Heart left ventricle (tissue), 16 donors: ENCODE measurements at regions not wholly inside any gene's neighbourhood (a gene's known extent, or its start where the extent isn't known, plus 50 kb on each side); places are given as distances from the start of the nearest gene placed in this dataset.

Experiments
- ATAC-seq, 4 donors: fragments of 200-7000 bp; cut with Tn5 transposase; one replicate each; pipeline ENCODE4 v1.9.1; 2020 to 2022; ENCODE audit warnings: moderate library complexity in 4 of 4, mild to moderate bottlenecking in 3 of 4, moderate number of reproducible peaks in 1 of 4
- DNase-seq, 5 donors: peaks; one replicate each; pipeline ENCODE4 v3.0.0-alpha.2; 2020
- H3K27ac ChIP-seq, 12 donors: fragments of 200-600 bp; sonication (generic) in 4 of 12; one replicate each; pipeline versions ENCODE4 v1.5.0 to v1.8.0; 2016 to 2022; ENCODE audit warnings: mild to moderate bottlenecking in 2 of 12
- H3K27me3 ChIP-seq, 9 donors: fragments of 200-600 bp; sonication (generic) in 2 of 9; one replicate each; pipeline versions ENCODE4 v1.5.1 to v1.8.0; 2016 to 2022; ENCODE audit warnings: mild to moderate bottlenecking in 3 of 9
- H3K36me3 ChIP-seq, 9 donors: fragments of 200-600 bp; sonication (generic) in 2 of 9; one replicate each; pipeline versions ENCODE4 v1.5.0 to v1.8.0; 2018 to 2022; ENCODE audit warnings: mild to moderate bottlenecking in 2 of 9
- H3K4me1 ChIP-seq, 12 donors: fragments of 200-600 bp; sonication (generic) in 4 of 12; one replicate each; pipeline versions ENCODE4 v1.5.0 to v1.8.0; 2016 to 2022; ENCODE audit warnings: mild to moderate bottlenecking in 3 of 12
- H3K4me3 ChIP-seq, 12 donors: fragments of 200-600 bp; sonication (generic) in 4 of 12; one replicate each; pipeline versions ENCODE4 v1.5.0 to v1.8.0; 2017 to 2022; ENCODE audit warnings: mild to moderate bottlenecking in 9 of 12, moderate library complexity in 4 of 12
- H3K9me3 ChIP-seq, 12 donors: fragments of 200-600 bp; sonication (generic) in 4 of 12; one replicate each; pipeline versions ENCODE4 v1.5.0 to v1.8.0; 2016 to 2022; ENCODE audit warnings: mild to moderate bottlenecking in 1 of 12
- POLR2A ChIP-seq, 2 donors: fragments of 450-650 bp; IDR thresholded peaks; one replicate each; pipeline ENCODE4 v1.6.1; 2017; ENCODE audit warnings: antibody characterized with exemption in 2 of 2, mild to moderate bottlenecking in 2 of 2, moderate library complexity in 2 of 2
- WGBS, 4 donors: extraction: QIAGEN DNeasy Blood & Tissue Kit in 2 of 4; methylation state at CpG; one replicate each; pipeline versions ENCODE4 v1.1.5 to v1.1.7; 2013 to 2018; 5-methylcytosine and 5-hydroxymethylcytosine counted together
- intact Hi-C, 10 donors: fragments of 100-400 bp; cut with DNase I; formaldehyde crosslinking; loops; one replicate each; pipeline versions ENCODE4 v1.11.1 to v1.14.2; 2022
- TF ChIP-seq, protein P1 (sequence below), 12 donors: fragments of 200-600 bp; sonication (generic) in 4 of 12; IDR thresholded peaks; one replicate each; pipeline versions ENCODE4 v1.5.0 to v1.8.0; 2018 to 2022; ENCODE audit warnings: antibody characterized with exemption in 12 of 12, mild to moderate bottlenecking in 5 of 12
- donor health status: ischemic (EF 13 %, LVEDD 7.1; RV severe dilation, severe dysfunction).
- donor health status: healthy with polysubstance abuse.
- donor health status: DM: no; HTN: yes; CAD: no.
- donor health status: DM: no; HTN: no; CAD: no.
- donor health status: ischemic (EF 25% LVEDD 6.9; RV normal size, moderate dysfunction).
- donor health status: ischemic (EF 25% LVEDD 5.7; RV mildly dilated, moderate dysfunction).
- donor health status: healthy.
- donor health status: DM: yes; HTN: yes; CAD: no.
- donor health status: ischemic (EF 35%, LVEDD 5.7; RV mildly dilated, moderate dysfunction).
- donor health status: nonischemic (EF 11% LVEDD 7.7; RV severe dilation, severe dysfunction).
- donor health status: DM: yes; HTN: yes; CAD: no.
- donor health status: PGD.
- donor health status: ischemic (EF 29% LVEDD 5.4; RV normal size, mild dysfunction).
- donor health status: nonischemic (EF 23%, LVEDD 6.1; RV moderate dilation, normal function).

DNA sequence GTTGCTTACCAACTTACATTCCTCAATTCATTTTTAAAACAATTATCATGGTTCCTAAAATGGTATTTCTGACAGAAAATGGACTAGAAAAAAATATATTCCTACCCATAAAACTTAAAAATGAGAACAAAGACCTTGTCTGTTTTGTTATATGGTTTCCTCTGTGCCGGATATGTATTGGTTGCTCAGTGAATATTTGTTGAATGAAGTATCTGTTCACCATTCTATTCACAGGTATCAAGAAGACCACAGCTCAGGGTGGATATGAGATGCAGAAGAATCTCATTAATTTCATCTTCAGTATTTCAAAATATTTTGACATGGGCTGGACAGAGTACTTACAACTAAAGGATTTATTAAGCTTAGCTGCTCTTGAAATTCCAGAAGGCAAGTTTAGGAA is 58.1 kb downstream of the TUSC7 start:
- H3K27ac ChIP-seq: no peak overlapping the region
- 64 to 75% (median 68%) methylated on average over 1 of the region's 1 CpG for whole genome bisulfite sequencing, 4 donors
- TF ChIP-seq, protein P1, sequence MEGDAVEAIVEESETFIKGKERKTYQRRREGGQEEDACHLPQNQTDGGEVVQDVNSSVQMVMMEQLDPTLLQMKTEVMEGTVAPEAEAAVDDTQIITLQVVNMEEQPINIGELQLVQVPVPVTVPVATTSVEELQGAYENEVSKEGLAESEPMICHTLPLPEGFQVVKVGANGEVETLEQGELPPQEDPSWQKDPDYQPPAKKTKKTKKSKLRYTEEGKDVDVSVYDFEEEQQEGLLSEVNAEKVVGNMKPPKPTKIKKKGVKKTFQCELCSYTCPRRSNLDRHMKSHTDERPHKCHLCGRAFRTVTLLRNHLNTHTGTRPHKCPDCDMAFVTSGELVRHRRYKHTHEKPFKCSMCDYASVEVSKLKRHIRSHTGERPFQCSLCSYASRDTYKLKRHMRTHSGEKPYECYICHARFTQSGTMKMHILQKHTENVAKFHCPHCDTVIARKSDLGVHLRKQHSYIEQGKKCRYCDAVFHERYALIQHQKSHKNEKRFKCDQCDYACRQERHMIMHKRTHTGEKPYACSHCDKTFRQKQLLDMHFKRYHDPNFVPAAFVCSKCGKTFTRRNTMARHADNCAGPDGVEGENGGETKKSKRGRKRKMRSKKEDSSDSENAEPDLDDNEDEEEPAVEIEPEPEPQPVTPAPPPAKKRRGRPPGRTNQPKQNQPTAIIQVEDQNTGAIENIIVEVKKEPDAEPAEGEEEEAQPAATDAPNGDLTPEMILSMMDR (IDR thresholded peaks at IDR 0.05): no peak
- no peak for TF ChIP-seq POLR2A (IDR thresholded peaks at IDR 0.05)
- no peaks in the 10 kb centered on the region for H3K36me3 ChIP-seq
- intact Hi-C loops: no loop called here
- H3K9me3 ChIP-seq: no peaks in the 10 kb centered on the region
- H3K4me3 ChIP-seq: no peak overlapping the region
- H3K27me3 ChIP-seq: peaks cover 0 to 6% (median 0%) of the 10 kb centered on the region in 9 donors
- H3K4me1 ChIP-seq: no peaks in the 10 kb centered on the region
- ATAC-seq (no peak), DNase-seq (no peak)

DNA sequence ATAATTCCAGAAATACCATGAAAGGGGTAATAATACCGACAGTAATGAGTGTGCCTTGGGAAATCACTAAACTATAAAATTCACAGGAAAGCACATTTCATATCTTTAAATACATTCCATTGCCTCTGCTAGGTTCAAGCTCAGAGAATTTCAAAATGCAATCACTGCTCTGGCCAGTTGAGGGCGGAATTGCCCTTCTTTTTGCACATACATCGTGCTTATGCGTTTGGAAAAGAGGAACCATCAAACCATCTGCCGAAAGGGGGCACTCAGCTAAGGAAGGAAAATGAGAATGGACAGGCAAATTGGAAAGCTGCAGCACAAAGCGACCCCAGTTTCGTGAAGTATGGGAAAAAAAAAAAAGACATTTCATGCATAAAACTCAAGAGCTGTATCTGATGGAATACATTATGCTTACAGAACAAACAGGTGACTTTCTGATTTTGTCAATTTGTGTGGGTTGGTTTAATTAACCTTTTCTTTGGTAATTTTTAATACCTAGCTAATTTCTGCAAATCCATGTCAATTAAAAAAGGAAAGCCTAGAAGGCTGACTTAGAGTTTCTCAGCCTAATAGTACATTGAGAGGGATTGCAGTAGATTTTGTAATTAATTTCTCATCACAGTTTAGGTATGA is 61.4 kb downstream of the TUSC7 start:
- Histone ChIP-seq H3K27me3 (peaks cover 0 to 3% (median 0%) of the 10 kb centered on the region in 9 donors), H3K27ac (no peak overlapping the region), H3K9me3 (no peaks in the 10 kb centered on the region), H3K4me1 (no peaks in the 10 kb centered on the region), H3K36me3 (no peaks in the 10 kb centered on the region), H3K4me3 (no peak overlapping the region)
- TF ChIP-seq, protein P1 (IDR thresholded peaks at IDR 0.05): peak; percentile 52 to 85 (median 72)
- TF ChIP-seq POLR2A (IDR thresholded peaks at IDR 0.05): no peak
- WGBS, 4 donors: 1 to 4% (median 2%) methylated on average over 7 of the region's 7 CpGs
- intact Hi-C loops: loop anchor here in 5 of 10 donors (2.0 to 10.0 kb wide), 5 partner anchors 586 to 1226 kb away; no protein-coding TSS in a partner anchor
- ATAC-seq (peak in 2 of 4 donors; percentile 69 to 76), DNase-seq (peak in 4 of 5 donors; percentile 18 to 45 (median 30))

DNA sequence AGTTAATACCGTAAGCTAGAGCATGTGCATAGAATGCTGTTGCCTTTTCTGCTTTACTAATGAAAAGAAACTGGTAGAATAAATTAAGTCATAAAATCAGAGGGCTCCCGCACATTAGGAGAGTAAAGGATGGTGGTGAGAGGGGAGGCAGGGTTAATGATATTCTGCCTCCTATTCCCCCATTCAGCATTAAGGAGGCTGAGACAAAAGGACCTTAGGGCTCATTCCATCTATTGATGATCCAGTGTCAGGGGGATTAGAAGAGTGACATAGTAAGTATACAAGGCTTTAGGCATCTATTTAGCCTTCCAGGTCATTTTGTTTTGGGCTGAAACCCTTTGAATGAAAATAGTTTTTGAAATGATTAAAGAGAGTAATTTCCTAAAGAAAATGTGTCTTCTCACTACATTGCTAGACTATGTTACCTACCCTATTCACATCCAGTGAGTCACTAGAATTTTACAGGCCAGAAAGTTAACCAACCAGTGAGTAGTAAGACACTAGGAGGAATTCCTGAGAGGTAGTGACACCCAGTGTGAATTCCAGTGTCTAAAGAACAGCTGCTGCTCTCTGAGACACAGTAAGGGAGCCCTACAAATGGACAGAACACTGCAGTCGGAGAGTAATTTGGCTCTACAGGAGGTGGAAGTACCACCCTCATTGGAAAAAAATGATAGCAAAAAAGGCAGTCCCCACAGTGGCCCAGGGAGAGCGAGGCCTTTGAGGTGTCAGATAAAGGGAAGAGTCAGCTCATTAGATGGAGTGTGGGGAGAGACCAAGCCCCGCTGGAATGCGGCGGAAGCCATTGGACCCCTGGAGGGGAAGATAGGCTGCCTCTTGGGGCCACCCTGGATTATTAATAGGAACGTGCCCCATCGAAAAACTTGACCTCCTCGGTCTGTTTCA is 67.6 kb downstream of the TUSC7 start:
- Histone ChIP-seq H3K27me3 (peaks cover 0 to 3% (median 0%) of the 10 kb centered on the region in 9 donors), H3K4me3 (no peak overlapping the region), H3K9me3 (no peaks in the 10 kb centered on the region), H3K4me1 (peaks cover 0 to 3% (median 0%) of the 10 kb centered on the region in 12 donors), H3K36me3 (no peaks in the 10 kb centered on the region), H3K27ac (no peak overlapping the region)
- WGBS, 4 donors: 46 to 58% (median 49%) methylated on average over 10 of the region's 10 CpGs
- ATAC-seq (no peak), DNase-seq (no peak)
- intact Hi-C loops: loop anchor here in 1 of 10 donors (10.0 kb wide), 1 partner anchor 938 kb away; no protein-coding TSS in a partner anchor
- no peak for TF ChIP-seq POLR2A (IDR thresholded peaks at IDR 0.05)
- TF ChIP-seq, protein P1 (IDR thresholded peaks at IDR 0.05): no peak

DNA sequence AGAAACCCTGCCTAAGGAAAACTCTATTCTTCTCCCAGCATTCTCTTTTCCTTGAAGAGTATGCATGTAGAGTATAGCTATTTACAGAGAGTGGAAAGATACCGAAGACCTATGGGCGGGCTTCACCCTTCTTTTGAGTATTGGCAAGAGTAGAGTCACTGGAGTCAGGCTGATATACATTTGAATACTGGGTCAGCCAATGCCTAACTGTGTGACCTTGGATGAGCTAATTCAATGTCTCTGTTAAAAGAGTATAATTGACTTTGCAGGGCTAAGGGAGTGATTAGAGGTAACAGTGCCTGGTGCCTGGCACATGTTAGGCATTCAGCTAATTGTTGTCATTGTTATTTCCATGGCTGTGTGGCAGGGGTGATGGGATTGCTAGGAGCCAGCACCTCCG is 75.6 kb downstream of the TUSC7 start:
- intact Hi-C loops: no loop called here
- Histone ChIP-seq H3K9me3 (no peaks in the 10 kb centered on the region), H3K4me1 (no peaks in the 10 kb centered on the region), H3K36me3 (no peaks in the 10 kb centered on the region), H3K4me3 (no peak overlapping the region), H3K27me3 (no peaks in the 10 kb centered on the region), H3K27ac (no peak overlapping the region)
- ATAC-seq: no peak
- DNase-seq: no peak
- TF ChIP-seq, protein P1 (IDR thresholded peaks at IDR 0.05): no peak
- 87 to 92% (median 91%) methylated on average over 3 of the region's 3 CpGs for WGBS, 4 donors
